Duodenal mucosa (tissue), 2 donors: ENCODE measurements at regions not wholly inside any gene's neighbourhood (a gene's known extent, or its start where the extent isn't known, plus 50 kb on each side); places are given as distances from the start of the nearest gene placed in this dataset.

Experiments
- H3K27ac ChIP-seq: one replicate; pipeline ENCODE4 v1.7.0; 2013; ENCODE audit warnings: low read depth, low read length
- H3K27me3 ChIP-seq, 2 donors: one replicate each; pipeline ENCODE4 v1.7.0; 2013; ENCODE audit warnings: low read length in 2 of 2, control low read depth in 1 of 2; ENCODE audit not compliant: insufficient read depth in 2 of 2, control insufficient read depth in 1 of 2
- H3K36me3 ChIP-seq, 2 donors: one replicate each; pipeline ENCODE4 v1.7.0; 2013; ENCODE audit warnings: low read length in 2 of 2, control low read depth in 1 of 2; ENCODE audit not compliant: insufficient read depth in 2 of 2, control insufficient read depth in 1 of 2
- H3K4me1 ChIP-seq, 2 donors: one replicate each; pipeline ENCODE4 v1.7.0; 2013; ENCODE audit warnings: low read length in 2 of 2, control low read depth in 1 of 2; ENCODE audit not compliant: insufficient read depth in 2 of 2, control insufficient read depth in 1 of 2
- H3K4me3 ChIP-seq, 2 donors: one replicate each; pipeline ENCODE4 v1.7.0; 2013; ENCODE audit warnings: low read length in 2 of 2, low read depth in 1 of 2
- H3K9ac ChIP-seq, 2 donors: one replicate each; pipeline ENCODE4 v1.7.0; 2013; ENCODE audit warnings: low read length in 2 of 2, low read depth in 1 of 2
- H3K9me3 ChIP-seq, 2 donors: one replicate each; pipeline ENCODE4 v1.7.0; 2013; ENCODE audit warnings: low read length in 2 of 2, control low read depth in 1 of 2; ENCODE audit not compliant: control insufficient read depth in 1 of 2

- Histone ChIP-seq H3K9ac (no peak overlapping the region), H3K36me3 (no peaks in the 10 kb centered on the region), H3K9me3 (no peaks in the 10 kb centered on the region), H3K27ac (no peak overlapping the region), H3K27me3 (no peaks in the 10 kb centered on the region), H3K4me3 (no peak overlapping the region), H3K4me1 (no peaks in the 10 kb centered on the region)
Measured at GRCh38 chr1:163406772-163407171, 85.0 kb downstream of the NUF2 start.

- no peaks in the 10 kb centered on the region for H3K4me1 ChIP-seq
- no peaks in the 10 kb centered on the region for H3K27me3 ChIP-seq
- H3K9me3 ChIP-seq = no peaks in the 10 kb centered on the region
Measured at GRCh38 chr1:163408262-163408661, 86.5 kb downstream of the NUF2 start.

GRCh38 chr1:163410073-163410999, 88.6 kb downstream of the NUF2 start:
- Histone ChIP-seq H3K4me3 (no peak overlapping the region), H3K4me1 (no peaks in the 10 kb centered on the region), H3K27me3 (no peaks in the 10 kb centered on the region), H3K36me3 (no peaks in the 10 kb centered on the region), H3K9ac (no peak overlapping the region), H3K9me3 (no peaks in the 10 kb centered on the region), H3K27ac (no peak overlapping the region)

More at GRCh38 chr1:163408262-163408661, 86.5 kb downstream of the NUF2 start:
- no peak overlapping the region for H3K9ac ChIP-seq
- H3K27ac ChIP-seq = no peak overlapping the region
- H3K36me3 ChIP-seq = no peaks in the 10 kb centered on the region
- H3K4me3 ChIP-seq = no peak overlapping the region

- Histone ChIP-seq H3K27me3 (no peaks in the 10 kb centered on the region), H3K27ac (no peak overlapping the region), H3K4me1 (no peaks in the 10 kb centered on the region), H3K9ac (no peak overlapping the region), H3K36me3 (no peaks in the 10 kb centered on the region), H3K9me3 (no peaks in the 10 kb centered on the region), H3K4me3 (no peak overlapping the region)
Measured at GRCh38 chr1:163412221-163412620, 90.5 kb downstream of the NUF2 start.

GRCh38 chr1:163414778-163415177, 93.0 kb downstream of the NUF2 start:
- Histone ChIP-seq H3K4me1 (no peaks in the 10 kb centered on the region), H3K36me3 (no peaks in the 10 kb centered on the region), H3K27ac (no peak overlapping the region), H3K4me3 (no peak overlapping the region), H3K27me3 (no peaks in the 10 kb centered on the region), H3K9ac (no peak overlapping the region), H3K9me3 (no peaks in the 10 kb centered on the region)

- Histone ChIP-seq H3K4me1 (no peaks in the 10 kb centered on the region), H3K9ac (no peak overlapping the region), H3K9me3 (no peaks in the 10 kb centered on the region), H3K4me3 (no peak overlapping the region), H3K27ac (no peak overlapping the region), H3K27me3 (no peaks in the 10 kb centered on the region), H3K36me3 (no peaks in the 10 kb centered on the region)
Measured at GRCh38 chr1:163421701-163422100, 99.9 kb downstream of the NUF2 start.

GRCh38 chr1:163422738-163423404, 101.1 kb downstream of the NUF2 start:
- Histone ChIP-seq H3K4me3 (no peak overlapping the region), H3K9me3 (no peaks in the 10 kb centered on the region), H3K4me1 (no peaks in the 10 kb centered on the region), H3K9ac (no peak overlapping the region), H3K27ac (no peak overlapping the region), H3K27me3 (no peaks in the 10 kb centered on the region), H3K36me3 (no peaks in the 10 kb centered on the region)

GRCh38 chr1:163426505-163427251, 104.9 kb downstream of the NUF2 start:
- no peak overlapping the region for H3K9ac ChIP-seq
- peaks cover 0 to 5% of the 10 kb centered on the region in 2 donors for H3K9me3 ChIP-seq
- H3K27me3 ChIP-seq = no peaks in the 10 kb centered on the region
- no peaks in the 10 kb centered on the region for H3K36me3 ChIP-seq
- H3K27ac ChIP-seq = no peak overlapping the region
- no peak overlapping the region for H3K4me3 ChIP-seq
- no peaks in the 10 kb centered on the region for H3K4me1 ChIP-seq

GRCh38 chr1:163427279-163427678, 105.5 kb downstream of the NUF2 start:
- no peak overlapping the region for H3K4me3 ChIP-seq
- no peaks in the 10 kb centered on the region for H3K27me3 ChIP-seq
- no peaks in the 10 kb centered on the region for H3K4me1 ChIP-seq
- no peak overlapping the region for H3K27ac ChIP-seq
- H3K9ac ChIP-seq = no peak overlapping the region
- H3K9me3 ChIP-seq = peaks cover 0 to 5% of the 10 kb centered on the region in 2 donors
- H3K36me3 ChIP-seq = no peaks in the 10 kb centered on the region
